ENCODE measurements at regions not wholly inside any gene's neighbourhood (a gene's known extent, or its start where the extent isn't known, plus 50 kb on each side); places are given as distances from the start of the nearest gene placed in this dataset.

DNA sequence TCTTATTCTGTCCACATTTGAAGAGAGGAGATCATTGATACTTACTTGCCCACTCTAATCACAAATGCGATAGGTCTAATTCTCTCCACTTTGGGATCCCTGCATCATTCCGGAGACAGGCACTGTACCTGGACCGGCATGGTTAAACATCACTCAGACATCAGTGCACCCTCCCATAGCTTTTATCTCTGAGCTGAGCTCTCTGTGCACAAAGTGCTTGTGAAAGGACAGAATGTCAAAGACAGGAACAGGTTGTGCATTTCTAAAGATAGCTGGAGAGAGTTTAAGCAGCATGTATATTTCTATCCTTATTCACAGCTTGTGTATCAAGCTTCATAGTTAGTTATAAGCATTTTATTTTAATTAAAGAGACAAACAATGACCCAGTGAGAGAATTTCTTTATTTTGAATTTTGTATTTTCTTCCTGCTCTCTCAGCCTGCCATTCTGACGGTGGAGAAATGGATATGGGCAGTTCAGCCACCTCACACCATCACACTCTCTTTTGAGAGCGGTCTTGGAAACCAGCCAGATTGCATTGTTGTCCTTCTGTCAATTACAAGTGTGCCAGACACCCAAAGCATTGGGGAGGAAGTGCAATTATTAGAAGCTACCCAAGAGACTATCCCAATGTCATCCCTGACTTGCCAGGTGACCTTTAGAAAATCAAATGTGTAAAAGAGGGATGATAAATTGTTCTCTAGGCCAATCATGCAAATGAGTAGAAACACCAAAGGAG, 65.2 kb upstream of the CHL1 start:
- Histone ChIP-seq H4K5ac (ENCODE audit: low read depth, low read length) (no peak overlapping the region), H2BK120ac (ENCODE audit: low read depth, low read length) (no peak overlapping the region), H3K14ac (replicated peaks; ENCODE audit: low read depth, low read length) (no peak overlapping the region), H3K4ac (ENCODE audit: low read depth, low read length) (no peak overlapping the region), H2AK9ac (replicated peaks; ENCODE audit: low read depth, low read length, poor library complexity) (no peak overlapping the region), H3K27ac (ENCODE audit: insufficient read depth, low read length) (no peak overlapping the region), H2BK20ac (ENCODE audit: low read depth, low read length) (no peak overlapping the region), H3K18ac (ENCODE audit: low read depth, low read length) (no peak overlapping the region), H2AK5ac (ENCODE audit: low read depth, low read length) (no peak overlapping the region), H3K4me3 (ENCODE audit: insufficient read depth, low read depth, low read length) (no peak overlapping the region), H3K9me1 (ENCODE audit: insufficient read depth, low read length) (no peaks in the 10 kb centered on the region), H3K23ac (ENCODE audit: low read depth, low read length) (no peak overlapping the region), H4K8ac (ENCODE audit: low read depth in 2 of 2, low read length in 2 of 2) (no peak overlapping the region), H3K27me3 (ENCODE audit: control insufficient read depth, insufficient read depth, low read length) (no peaks in the 10 kb centered on the region), H2BK15ac (ENCODE audit: low read depth, low read length) (no peak overlapping the region), H3K4me2 (ENCODE audit: low read depth, low read length) (no peak overlapping the region), H3K9ac (ENCODE audit: low read depth, low read length) (no peak overlapping the region), H3K56ac (ENCODE audit: extremely low read depth, insufficient read depth, low read length) (no peak overlapping the region), H2AFZ (replicated peaks; ENCODE audit: low read length, poor library complexity) (no peak overlapping the region), H4K91ac (ENCODE audit: insufficient read depth, low read depth, low read length) (no peak overlapping the region), H3K4me1 (ENCODE audit: control insufficient read depth, insufficient read depth, low read length) (no peaks in the 10 kb centered on the region), H3K9me3 (ENCODE audit: control insufficient read depth, insufficient read depth, low read length) (no peaks in the 10 kb centered on the region), H4K20me1 (ENCODE audit: insufficient read depth, low read length) (no peaks in the 10 kb centered on the region), H2BK5ac (ENCODE audit: low read depth, low read length, poor library complexity, severe bottlenecking) (no peak overlapping the region), H3K36me3 (ENCODE audit: control insufficient read depth, insufficient read depth, low read length) (no peaks in the 10 kb centered on the region), H3K79me1 (ENCODE audit: low read depth in 1 of 2, low read length in 2 of 2) (no peaks in the 10 kb centered on the region)
- in situ Hi-C loops (cut with MboI; ENCODE audit: low sequenced_read_pairs) (no loop called here), intact Hi-C loops (cut with micrococcal nuclease) (no loop called here), dilution Hi-C loops (cut with HindIII; ENCODE audit: low sequenced_read_pairs, unreplicated experiment) (no loop called here)
- DNase-seq (no peak), ATAC-seq (ENCODE audit: low read depth) (no peak)
- TF ChIP-seq RAD21 (IDR thresholded peaks at IDR 0.05; ENCODE audit: low read length) (no peak), MXI1 (IDR thresholded peaks at IDR 0.05; ENCODE audit: borderline replicate concordance, low read depth, low read length) (no peak), POLR2A (IDR thresholded peaks at IDR 0.05; ENCODE audit: low read depth, low read length) (no peak), MAFK (IDR thresholded peaks at IDR 0.05; ENCODE audit: low read depth, low read length) (no peak), CEBPB (IDR thresholded peaks at IDR 0.05; ENCODE audit: low read depth, low read length) (no peak), RFX5 (IDR thresholded peaks at IDR 0.05; ENCODE audit: low read depth, low read length) (no peak), NFE2L2 (IDR thresholded peaks at IDR 0.05; ENCODE audit: low read depth, low read length) (no peak), CHD1 (IDR thresholded peaks at IDR 0.05; ENCODE audit: low read depth, low read length) (no peak), MAZ (IDR thresholded peaks at IDR 0.05; ENCODE audit: borderline replicate concordance, low read depth, low read length) (no peak), FOS (IDR thresholded peaks at IDR 0.05; ENCODE audit: low read depth, low read length) (no peak), BHLHE40 (IDR thresholded peaks at IDR 0.05; ENCODE audit: low read depth, low read length) (no peak), SMC3 (IDR thresholded peaks at IDR 0.05; ENCODE audit: low read depth, low read length) (no peak)
- TF ChIP-seq, protein P1, sequence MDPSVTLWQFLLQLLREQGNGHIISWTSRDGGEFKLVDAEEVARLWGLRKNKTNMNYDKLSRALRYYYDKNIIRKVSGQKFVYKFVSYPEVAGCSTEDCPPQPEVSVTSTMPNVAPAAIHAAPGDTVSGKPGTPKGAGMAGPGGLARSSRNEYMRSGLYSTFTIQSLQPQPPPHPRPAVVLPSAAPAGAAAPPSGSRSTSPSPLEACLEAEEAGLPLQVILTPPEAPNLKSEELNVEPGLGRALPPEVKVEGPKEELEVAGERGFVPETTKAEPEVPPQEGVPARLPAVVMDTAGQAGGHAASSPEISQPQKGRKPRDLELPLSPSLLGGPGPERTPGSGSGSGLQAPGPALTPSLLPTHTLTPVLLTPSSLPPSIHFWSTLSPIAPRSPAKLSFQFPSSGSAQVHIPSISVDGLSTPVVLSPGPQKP (IDR thresholded peaks at IDR 0.05; ENCODE audit: borderline replicate concordance, low read depth, low read length) = no peak
- TF ChIP-seq, protein P2, sequence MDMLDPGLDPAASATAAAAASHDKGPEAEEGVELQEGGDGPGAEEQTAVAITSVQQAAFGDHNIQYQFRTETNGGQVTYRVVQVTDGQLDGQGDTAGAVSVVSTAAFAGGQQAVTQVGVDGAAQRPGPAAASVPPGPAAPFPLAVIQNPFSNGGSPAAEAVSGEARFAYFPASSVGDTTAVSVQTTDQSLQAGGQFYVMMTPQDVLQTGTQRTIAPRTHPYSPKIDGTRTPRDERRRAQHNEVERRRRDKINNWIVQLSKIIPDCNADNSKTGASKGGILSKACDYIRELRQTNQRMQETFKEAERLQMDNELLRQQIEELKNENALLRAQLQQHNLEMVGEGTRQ (IDR thresholded peaks at IDR 0.05; ENCODE audit: low read depth, low read length) = no peak
- TF ChIP-seq, protein P3, sequence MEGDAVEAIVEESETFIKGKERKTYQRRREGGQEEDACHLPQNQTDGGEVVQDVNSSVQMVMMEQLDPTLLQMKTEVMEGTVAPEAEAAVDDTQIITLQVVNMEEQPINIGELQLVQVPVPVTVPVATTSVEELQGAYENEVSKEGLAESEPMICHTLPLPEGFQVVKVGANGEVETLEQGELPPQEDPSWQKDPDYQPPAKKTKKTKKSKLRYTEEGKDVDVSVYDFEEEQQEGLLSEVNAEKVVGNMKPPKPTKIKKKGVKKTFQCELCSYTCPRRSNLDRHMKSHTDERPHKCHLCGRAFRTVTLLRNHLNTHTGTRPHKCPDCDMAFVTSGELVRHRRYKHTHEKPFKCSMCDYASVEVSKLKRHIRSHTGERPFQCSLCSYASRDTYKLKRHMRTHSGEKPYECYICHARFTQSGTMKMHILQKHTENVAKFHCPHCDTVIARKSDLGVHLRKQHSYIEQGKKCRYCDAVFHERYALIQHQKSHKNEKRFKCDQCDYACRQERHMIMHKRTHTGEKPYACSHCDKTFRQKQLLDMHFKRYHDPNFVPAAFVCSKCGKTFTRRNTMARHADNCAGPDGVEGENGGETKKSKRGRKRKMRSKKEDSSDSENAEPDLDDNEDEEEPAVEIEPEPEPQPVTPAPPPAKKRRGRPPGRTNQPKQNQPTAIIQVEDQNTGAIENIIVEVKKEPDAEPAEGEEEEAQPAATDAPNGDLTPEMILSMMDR (conservative IDR thresholded peaks at IDR 0.05; ENCODE audit: low read depth, low read length) = no peak
- no TSS peak for BruUV-seq (replicated peaks)
- CTCF ChIA-PET = no interaction called here
- no CpG with 5 or more reads among the region's 5 CpGs for WGBS, 2 experiments (ENCODE audit: extremely low coverage in 2 of 2, insufficient read length in 1 of 2)
- POLR2A ChIA-PET (ENCODE audit: unreplicated experiment) = no interaction called here
